Lung (tissue), 11 donors: ENCODE measurements at regions not wholly inside any gene's neighbourhood (a gene's known extent, or its start where the extent isn't known, plus 50 kb on each side); places are given as distances from the start of the nearest gene placed in this dataset.

Experiments
- ATAC-seq: fragments of 200-7000 bp; cut with Tn5 transposase; one replicate; pipeline ENCODE4 v1.9.1; 2020; ENCODE audit warnings: moderate number of reproducible peaks; ENCODE audit not compliant: insufficient read depth, low FRiP score
- DNase-seq, 3 donors: peaks; one replicate each; pipeline ENCODE4 v3.0.0-alpha.2; 2013 to 2017
- H3K27ac ChIP-seq, 2 donors: one replicate each; pipeline ENCODE4 v1.5.1; 2013; ENCODE audit warnings: mild to moderate bottlenecking in 2 of 2, moderate library complexity in 2 of 2, control low read depth in 1 of 2, inconsistent platforms in 1 of 2, low read depth in 1 of 2, low read length in 1 of 2
- H3K27me3 ChIP-seq, 3 donors: one replicate each; pipeline ENCODE4 v1.5.1; 2013; ENCODE audit warnings: low read length in 2 of 3; ENCODE audit not compliant: control insufficient read depth in 3 of 3, insufficient read depth in 3 of 3
- H3K36me3 ChIP-seq, 4 donors: one replicate each; pipeline ENCODE4 v1.5.1; 2013; ENCODE audit warnings: low read length in 4 of 4, mild to moderate bottlenecking in 1 of 4, moderate library complexity in 1 of 4; ENCODE audit not compliant: control insufficient read depth in 4 of 4, insufficient read depth in 4 of 4
- H3K4me1 ChIP-seq, 5 donors: one replicate each; pipeline ENCODE4 v1.5.1; 2013; ENCODE audit warnings: low read length in 5 of 5, mild to moderate bottlenecking in 2 of 5, moderate library complexity in 1 of 5; ENCODE audit not compliant: control insufficient read depth in 5 of 5, insufficient read depth in 5 of 5
- H3K4me3 ChIP-seq: one replicate; pipeline ENCODE4 v1.5.1; 2013; ENCODE audit warnings: mild to moderate bottlenecking, control low read depth, moderate library complexity
- H3K9ac ChIP-seq, 2 donors: one replicate each; pipeline ENCODE4 v1.5.1; 2013; ENCODE audit warnings: low read length in 2 of 2, control low read depth in 1 of 2; ENCODE audit not compliant: insufficient read depth in 1 of 2
- H3K9me3 ChIP-seq, 4 donors: one replicate each; pipeline ENCODE4 v1.5.1; 2013; ENCODE audit warnings: low read length in 3 of 4, mild to moderate bottlenecking in 1 of 4, moderate library complexity in 1 of 4; ENCODE audit not compliant: control insufficient read depth in 4 of 4, insufficient read depth in 3 of 4
- CTCF ChIP-seq: IDR thresholded peaks from 2 replicates; pipeline ENCODE4 v1.5.1; 2012; ENCODE audit warnings: mild to moderate bottlenecking; ENCODE audit errors: control extremely low read depth, extremely low read depth
- WGBS, 2 donors: extraction: QIAGEN DNeasy Blood & Tissue Kit; methylation state at CpG; one replicate each; pipeline ENCODE4 v1.1.7; 2013; 5-methylcytosine and 5-hydroxymethylcytosine counted together
- donor health status: control.
- donor health status: control.
- donor health status: Bipolar disorder and iron deficiency.
- donor health status: healthy.
- donor health status: DM: yes; HTN: yes; CAD: no.

DNA sequence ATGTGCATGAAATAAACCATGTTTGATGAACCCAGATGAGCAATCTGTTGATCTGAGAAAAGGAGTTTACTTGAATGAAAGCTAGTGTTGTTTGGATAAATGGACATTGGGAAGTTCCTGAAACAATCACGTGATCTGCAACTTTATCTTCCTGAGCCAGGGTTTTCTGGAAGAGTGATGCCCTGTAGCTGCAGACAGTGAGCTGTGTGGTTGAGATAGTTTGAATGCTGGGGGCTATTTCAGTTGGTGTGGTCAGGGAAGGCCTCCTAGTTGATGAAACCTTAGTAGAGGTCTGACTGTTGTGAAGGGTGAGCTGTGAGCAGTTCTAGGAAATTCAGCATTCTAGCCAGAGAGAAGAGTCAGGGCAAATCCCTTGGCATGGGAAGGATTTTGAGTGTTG lies 643.7 kb downstream of the UTRN start:
- Histone ChIP-seq H3K27ac (no peak overlapping the region), H3K4me1 (no peaks in the 10 kb centered on the region), H3K27me3 (no peaks in the 10 kb centered on the region), H3K9ac (no peak overlapping the region), H3K36me3 (no peaks in the 10 kb centered on the region), H3K9me3 (no peaks in the 10 kb centered on the region), H3K4me3 (no peak overlapping the region)
- DNase-seq = no peak
- TF ChIP-seq CTCF = no peak
- ATAC-seq = no peak
- WGBS, 2 donors = 73 to 79% methylated on average over 1 of the region's 1 CpG

GRCh38 chr6:144929262-144929661 lies 644.1 kb downstream of the UTRN start:
- no peak overlapping the region for H3K27ac ChIP-seq
- 96 to 98% methylated on average over 1 of the region's 1 CpG for WGBS, 2 donors
- DNase-seq (no peak), ATAC-seq (no peak)
- no peak for TF ChIP-seq CTCF
- H3K9me3 ChIP-seq = peaks cover 0 to 2% (median 0%) of the 10 kb centered on the region in 4 donors
- no peaks in the 10 kb centered on the region for H3K27me3 ChIP-seq
- no peak overlapping the region for H3K9ac ChIP-seq
- H3K4me1 ChIP-seq = no peaks in the 10 kb centered on the region
- H3K4me3 ChIP-seq = no peak overlapping the region
- no peaks in the 10 kb centered on the region for H3K36me3 ChIP-seq

DNA sequence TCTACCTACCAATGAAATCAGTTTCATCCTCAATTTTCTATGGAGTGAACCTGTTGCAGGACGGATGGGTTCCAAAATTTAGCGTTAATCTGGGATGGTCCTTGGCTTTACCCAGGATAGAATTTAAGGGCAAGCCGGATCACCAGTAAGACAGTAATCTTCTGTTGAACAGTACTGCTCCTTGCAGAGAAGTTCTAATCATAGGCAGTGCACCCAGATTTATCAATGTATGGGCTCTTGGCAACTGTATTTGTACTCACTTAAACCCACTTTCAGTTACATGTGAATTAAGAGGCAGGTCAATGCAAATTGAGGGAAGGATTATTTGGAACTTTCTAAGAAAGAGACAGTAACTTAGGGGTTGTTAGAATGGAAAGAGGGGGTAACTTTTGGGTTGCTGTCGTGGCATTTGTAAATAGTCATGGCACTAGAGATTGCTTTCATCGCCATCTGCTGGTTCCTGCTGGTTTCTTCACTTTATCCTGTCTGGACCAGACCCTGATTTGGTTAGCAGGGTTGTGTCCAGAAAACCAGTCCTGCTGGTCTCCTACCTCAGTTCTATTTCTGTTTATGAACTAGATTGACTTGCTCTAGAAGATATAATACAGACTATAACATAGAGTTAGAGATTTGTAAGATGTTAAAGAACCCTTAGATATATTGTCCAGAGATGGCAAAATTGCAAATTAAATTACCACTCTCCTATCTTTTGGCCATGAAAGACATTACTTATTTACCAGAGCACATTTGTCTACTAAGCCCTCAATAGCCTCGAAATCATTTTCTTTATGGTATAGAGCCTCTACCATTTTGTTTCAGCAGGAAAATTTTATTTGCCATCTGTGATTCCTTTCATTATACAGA lies 646.3 kb downstream of the UTRN start:
- WGBS, 2 donors = 61 to 63% methylated on average over 6 of the region's 6 CpGs

More for the DNA sequence above, 646.3 kb downstream of the UTRN start:
- no peaks in the 10 kb centered on the region for H3K4me1 ChIP-seq
- peak; percentile 21 to 54 (median 49) for DNase-seq
- peak; percentile 11 for TF ChIP-seq CTCF
- no peaks in the 10 kb centered on the region for H3K36me3 ChIP-seq
- no peaks in the 10 kb centered on the region for H3K27me3 ChIP-seq
- no peak overlapping the region for H3K4me3 ChIP-seq
- H3K9ac ChIP-seq = no peak overlapping the region
- ATAC-seq = no peak
- no peak overlapping the region for H3K27ac ChIP-seq
- H3K9me3 ChIP-seq = peaks cover 0 to 3% (median 0%) of the 10 kb centered on the region in 4 donors
